Epidermal melanocyte (primary cell): ENCODE measurements at regions not wholly inside any gene's neighbourhood (a gene's known extent, or its start where the extent isn't known, plus 50 kb on each side); places are given as distances from the start of the nearest gene placed in this dataset.
"Not testable (repeated sequence)": the region's sequence is repeated elsewhere in the genome, so short reads cannot be mapped to it uniquely, and the experiment has no call there.

Experiments used
- DNase-seq: peaks from one replicate; pipeline ENCODE4 v3.0.0; 2011; ENCODE audit warnings: low spot score; ENCODE audit not compliant: insufficient read length

- no peak for DNase-seq
These were observed 104.9 kb upstream of the TANK start for GRCh38 chr2:161055289-161055688.

GRCh38 chr2:161059388-161059787, 100.8 kb upstream of the TANK start:
- no peak for DNase-seq

GRCh38 chr2:161061786-161062185, 98.4 kb upstream of the TANK start:
- no peak for DNase-seq

GRCh38 chr2:161063157-161063945, 96.9 kb upstream of the TANK start:
- DNase-seq, result peak; percentile 81

- DNase-seq, result no peak
These were observed 96.3 kb upstream of the TANK start for GRCh38 chr2:161063946-161064306.

- no peak for DNase-seq
These were observed 92.3 kb upstream of the TANK start for GRCh38 chr2:161067846-161068350.

GRCh38 chr2:161068670-161069069, 91.6 kb upstream of the TANK start:
- no peak for DNase-seq

GRCh38 chr2:161070693-161071479, 89.3 kb upstream of the TANK start:
- no peak for DNase-seq

GRCh38 chr2:161072436-161072835, 87.8 kb upstream of the TANK start:
- DNase-seq, result not testable (repeated sequence)

- DNase-seq, result no peak
These were observed 84.5 kb upstream of the TANK start for GRCh38 chr2:161075701-161076100.

GRCh38 chr2:161076936-161077335, 83.3 kb upstream of the TANK start:
- DNase-seq, result no peak

GRCh38 chr2:161077367-161078210, 82.6 kb upstream of the TANK start:
- no peak for DNase-seq

- no peak for DNase-seq
These were observed 82.1 kb upstream of the TANK start for GRCh38 chr2:161078211-161078539.

- DNase-seq, result no peak
These were observed 75.1 kb upstream of the TANK start for GRCh38 chr2:161085149-161085548.

GRCh38 chr2:161088658-161089350, 71.4 kb upstream of the TANK start:
- no peak for DNase-seq

- DNase-seq, result no peak
These were observed 69.8 kb upstream of the TANK start for GRCh38 chr2:161090411-161090810.

- no peak for DNase-seq
These were observed 64.9 kb upstream of the TANK start for GRCh38 chr2:161095314-161095713.

GRCh38 chr2:161096336-161096735, 63.9 kb upstream of the TANK start:
- no peak for DNase-seq

- DNase-seq, result no peak
These were observed 63.1 kb upstream of the TANK start for GRCh38 chr2:161097157-161097556.

GRCh38 chr2:161100211-161100895, 59.9 kb upstream of the TANK start:
- no peak for DNase-seq

GRCh38 chr2:161101406-161101805, 58.8 kb upstream of the TANK start:
- DNase-seq, result no peak
